A549 (cell line): ENCODE measurements at regions not wholly inside any gene's neighbourhood (a gene's known extent, or its start where the extent isn't known, plus 50 kb on each side); places are given as distances from the start of the nearest gene placed in this dataset.
"Not testable (repeated sequence)": the region's sequence is repeated elsewhere in the genome, so short reads cannot be mapped to it uniquely, and the experiment has no call there.

ENCODE experiments used
- NPAS2 ChIP-seq: fragments of 250-450 bp; sonication (Bioruptor Pico); IDR thresholded peaks from 2 replicates; pipeline ENCODE4 v1.8.0; 2022; ENCODE audit warnings: mild to moderate bottlenecking, moderate library complexity, borderline replicate concordance
- TF ChIP-seq, protein P1 (sequence below): fragments of >200 bp; sonication (Bioruptor Twin); formaldehyde crosslinking; IDR thresholded peaks from 3 replicates; pipeline ENCODE4 v1.5.1; 2016
- TF ChIP-seq, protein P2 (sequence below): IDR thresholded peaks from 2 replicates; pipeline ENCODE4 v1.6.1; 2012
- TF ChIP-seq, protein P3 (sequence below): fragments of 200-600 bp; sonication (generic); IDR thresholded peaks from 2 replicates; pipeline ENCODE4 v1.6.1; 2016; ENCODE audit warnings: antibody characterized with exemption, mild to moderate bottlenecking, moderate library complexity

DNA sequence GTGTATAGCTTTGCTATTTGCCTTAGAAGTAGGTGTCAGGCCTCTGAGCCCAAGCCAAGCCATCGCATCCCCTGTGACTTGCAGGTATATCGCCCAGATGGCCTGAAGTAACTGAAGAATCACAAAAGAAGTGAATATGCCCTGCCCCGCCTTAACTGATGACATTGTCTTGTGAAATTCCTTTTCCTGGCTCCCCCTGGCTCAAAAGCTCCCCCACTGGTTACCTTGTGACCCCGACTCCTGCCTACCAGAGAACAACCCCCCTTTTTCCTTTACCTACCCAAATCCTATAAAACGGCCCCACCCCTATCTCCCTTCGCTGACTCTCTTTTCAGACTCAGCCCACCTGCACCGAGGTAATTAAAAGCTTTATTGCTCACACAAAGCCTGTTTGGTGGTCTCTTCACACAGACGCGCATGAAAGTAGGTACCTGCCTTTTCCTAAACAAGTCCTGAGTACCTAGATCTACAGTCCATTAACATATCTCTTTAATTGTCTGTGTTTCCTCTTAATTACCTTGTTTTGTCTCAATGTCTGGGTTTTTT lies 653.8 kb upstream of the PCDH10 start:
- TF ChIP-seq, protein P1, sequence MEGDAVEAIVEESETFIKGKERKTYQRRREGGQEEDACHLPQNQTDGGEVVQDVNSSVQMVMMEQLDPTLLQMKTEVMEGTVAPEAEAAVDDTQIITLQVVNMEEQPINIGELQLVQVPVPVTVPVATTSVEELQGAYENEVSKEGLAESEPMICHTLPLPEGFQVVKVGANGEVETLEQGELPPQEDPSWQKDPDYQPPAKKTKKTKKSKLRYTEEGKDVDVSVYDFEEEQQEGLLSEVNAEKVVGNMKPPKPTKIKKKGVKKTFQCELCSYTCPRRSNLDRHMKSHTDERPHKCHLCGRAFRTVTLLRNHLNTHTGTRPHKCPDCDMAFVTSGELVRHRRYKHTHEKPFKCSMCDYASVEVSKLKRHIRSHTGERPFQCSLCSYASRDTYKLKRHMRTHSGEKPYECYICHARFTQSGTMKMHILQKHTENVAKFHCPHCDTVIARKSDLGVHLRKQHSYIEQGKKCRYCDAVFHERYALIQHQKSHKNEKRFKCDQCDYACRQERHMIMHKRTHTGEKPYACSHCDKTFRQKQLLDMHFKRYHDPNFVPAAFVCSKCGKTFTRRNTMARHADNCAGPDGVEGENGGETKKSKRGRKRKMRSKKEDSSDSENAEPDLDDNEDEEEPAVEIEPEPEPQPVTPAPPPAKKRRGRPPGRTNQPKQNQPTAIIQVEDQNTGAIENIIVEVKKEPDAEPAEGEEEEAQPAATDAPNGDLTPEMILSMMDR, result not testable (repeated sequence)
- TF ChIP-seq, protein P2, sequence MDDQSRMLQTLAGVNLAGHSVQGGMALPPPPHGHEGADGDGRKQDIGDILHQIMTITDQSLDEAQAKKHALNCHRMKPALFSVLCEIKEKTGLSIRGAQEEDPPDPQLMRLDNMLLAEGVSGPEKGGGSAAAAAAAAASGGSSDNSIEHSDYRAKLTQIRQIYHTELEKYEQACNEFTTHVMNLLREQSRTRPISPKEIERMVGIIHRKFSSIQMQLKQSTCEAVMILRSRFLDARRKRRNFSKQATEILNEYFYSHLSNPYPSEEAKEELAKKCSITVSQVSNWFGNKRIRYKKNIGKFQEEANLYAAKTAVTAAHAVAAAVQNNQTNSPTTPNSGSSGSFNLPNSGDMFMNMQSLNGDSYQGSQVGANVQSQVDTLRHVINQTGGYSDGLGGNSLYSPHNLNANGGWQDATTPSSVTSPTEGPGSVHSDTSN, result not testable (repeated sequence)
- TF ChIP-seq, protein P3, sequence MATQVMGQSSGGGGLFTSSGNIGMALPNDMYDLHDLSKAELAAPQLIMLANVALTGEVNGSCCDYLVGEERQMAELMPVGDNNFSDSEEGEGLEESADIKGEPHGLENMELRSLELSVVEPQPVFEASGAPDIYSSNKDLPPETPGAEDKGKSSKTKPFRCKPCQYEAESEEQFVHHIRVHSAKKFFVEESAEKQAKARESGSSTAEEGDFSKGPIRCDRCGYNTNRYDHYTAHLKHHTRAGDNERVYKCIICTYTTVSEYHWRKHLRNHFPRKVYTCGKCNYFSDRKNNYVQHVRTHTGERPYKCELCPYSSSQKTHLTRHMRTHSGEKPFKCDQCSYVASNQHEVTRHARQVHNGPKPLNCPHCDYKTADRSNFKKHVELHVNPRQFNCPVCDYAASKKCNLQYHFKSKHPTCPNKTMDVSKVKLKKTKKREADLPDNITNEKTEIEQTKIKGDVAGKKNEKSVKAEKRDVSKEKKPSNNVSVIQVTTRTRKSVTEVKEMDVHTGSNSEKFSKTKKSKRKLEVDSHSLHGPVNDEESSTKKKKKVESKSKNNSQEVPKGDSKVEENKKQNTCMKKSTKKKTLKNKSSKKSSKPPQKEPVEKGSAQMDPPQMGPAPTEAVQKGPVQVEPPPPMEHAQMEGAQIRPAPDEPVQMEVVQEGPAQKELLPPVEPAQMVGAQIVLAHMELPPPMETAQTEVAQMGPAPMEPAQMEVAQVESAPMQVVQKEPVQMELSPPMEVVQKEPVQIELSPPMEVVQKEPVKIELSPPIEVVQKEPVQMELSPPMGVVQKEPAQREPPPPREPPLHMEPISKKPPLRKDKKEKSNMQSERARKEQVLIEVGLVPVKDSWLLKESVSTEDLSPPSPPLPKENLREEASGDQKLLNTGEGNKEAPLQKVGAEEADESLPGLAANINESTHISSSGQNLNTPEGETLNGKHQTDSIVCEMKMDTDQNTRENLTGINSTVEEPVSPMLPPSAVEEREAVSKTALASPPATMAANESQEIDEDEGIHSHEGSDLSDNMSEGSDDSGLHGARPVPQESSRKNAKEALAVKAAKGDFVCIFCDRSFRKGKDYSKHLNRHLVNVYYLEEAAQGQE, result not testable (repeated sequence)
- not testable (repeated sequence) for TF ChIP-seq NPAS2 (CRISPR knock-in tag)
